Liver (tissue), 8 donors: ENCODE measurements at regions not wholly inside any gene's neighbourhood (a gene's known extent, or its start where the extent isn't known, plus 50 kb on each side); places are given as distances from the start of the nearest gene placed in this dataset.

ENCODE experiments used
- DNase-seq: peaks from one replicate; pipeline ENCODE4 v3.0.0-alpha.2; 2017; ENCODE audit warnings: low spot score
- H3K27ac ChIP-seq, 2 donors: one replicate each; pipeline ENCODE4 v1.7.0; 2013; ENCODE audit warnings: inconsistent platforms in 2 of 2, low read length in 2 of 2, control low read depth in 1 of 2, low read depth in 1 of 2, mild to moderate bottlenecking in 1 of 2
- H3K27me3 ChIP-seq, 4 donors: one replicate each; pipeline versions ENCODE4 v1.6.1 to v1.7.0; 2013; ENCODE audit warnings: low read length in 3 of 4, inconsistent platforms in 1 of 4, mild to moderate bottlenecking in 1 of 4, moderate library complexity in 1 of 4; ENCODE audit not compliant: control insufficient read depth in 4 of 4, insufficient read depth in 4 of 4
- H3K36me3 ChIP-seq, 4 donors: one replicate each; pipeline versions ENCODE4 v1.6.1 to v1.7.0; 2013; ENCODE audit warnings: low read length in 3 of 4, mild to moderate bottlenecking in 3 of 4, low read depth in 1 of 4, moderate library complexity in 1 of 4; ENCODE audit not compliant: control insufficient read depth in 4 of 4, insufficient read depth in 3 of 4
- H3K4me1 ChIP-seq, 4 donors: one replicate each; pipeline versions ENCODE4 v1.6.1 to v1.7.0; 2013; ENCODE audit warnings: low read length in 3 of 4, mild to moderate bottlenecking in 3 of 4, moderate library complexity in 1 of 4; ENCODE audit not compliant: control insufficient read depth in 4 of 4, insufficient read depth in 4 of 4
- H3K4me3 ChIP-seq, 3 donors: one replicate each; pipeline versions ENCODE4 v1.6.1 to v1.7.0; 2013; ENCODE audit warnings: low read length in 3 of 3, control low read depth in 1 of 3, low read depth in 1 of 3, mild to moderate bottlenecking in 1 of 3
- H3K9ac ChIP-seq, 2 donors: one replicate each; pipeline ENCODE4 v1.7.0; 2013; ENCODE audit warnings: low read length in 2 of 2, mild to moderate bottlenecking in 2 of 2, moderate library complexity in 2 of 2, control low read depth in 1 of 2, low read depth in 1 of 2
- H3K9me3 ChIP-seq, 4 donors: one replicate each; pipeline versions ENCODE4 v1.6.1 to v1.7.0; 2013; ENCODE audit warnings: low read length in 3 of 4; ENCODE audit not compliant: control insufficient read depth in 4 of 4
- ATF3 ChIP-seq: IDR thresholded peaks from 2 replicates; pipeline ENCODE4 v1.6.1; 2016; ENCODE audit warnings: antibody characterized with exemption
- CTCF ChIP-seq: fragments of 150-350 bp; IDR thresholded peaks from 2 replicates; pipeline ENCODE4 v1.5.1; 2017; ENCODE audit warnings: improper control_type of control experiment, low read depth, low read length; ENCODE audit not compliant: missing input control
- EGR1 ChIP-seq, 2 donors: IDR thresholded peaks; 2 replicates each; pipeline ENCODE4 v1.6.1; 2016 to 2018; ENCODE audit warnings: antibody characterized with exemption in 2 of 2, low read depth in 2 of 2
- FOXA1 ChIP-seq: IDR thresholded peaks from 2 replicates; pipeline ENCODE4 v1.6.1; 2016; ENCODE audit warnings: antibody characterized with exemption
- FOXA2 ChIP-seq: IDR thresholded peaks from 2 replicates; pipeline ENCODE4 v1.6.1; 2016; ENCODE audit warnings: antibody characterized with exemption
- GABPA ChIP-seq, 2 donors: IDR thresholded peaks in 1 of 2; conservative IDR thresholded peaks in 1 of 2; 2 replicates each; pipeline ENCODE4 v1.6.1; 2016; ENCODE audit warnings: antibody characterized with exemption in 2 of 2, mild to moderate bottlenecking in 1 of 2, moderate library complexity in 1 of 2
- HNF4A ChIP-seq, 2 donors: conservative IDR thresholded peaks; 2 replicates each; pipeline ENCODE4 v1.6.1; 2016; ENCODE audit warnings: antibody characterized with exemption in 2 of 2, mild to moderate bottlenecking in 2 of 2
- HNF4G ChIP-seq: IDR thresholded peaks from 2 replicates; pipeline ENCODE4 v1.6.1; 2016; ENCODE audit warnings: antibody characterized with exemption
- MAX ChIP-seq: IDR thresholded peaks from 2 replicates; pipeline ENCODE4 v1.6.1; 2016; ENCODE audit warnings: antibody characterized with exemption
- RAD21 ChIP-seq, 2 donors: IDR thresholded peaks; 2 replicates each; pipeline ENCODE4 v1.6.1; 2016; ENCODE audit warnings: antibody characterized with exemption in 2 of 2, mild to moderate bottlenecking in 2 of 2
- REST ChIP-seq: IDR thresholded peaks from 2 replicates; pipeline ENCODE4 v1.6.1; 2016; ENCODE audit warnings: antibody characterized with exemption, mild to moderate bottlenecking
- SP1 ChIP-seq: IDR thresholded peaks from 2 replicates; pipeline ENCODE4 v1.6.1; 2018; ENCODE audit warnings: antibody characterized with exemption, mild to moderate bottlenecking
- TAF1 ChIP-seq: conservative IDR thresholded peaks from 2 replicates; pipeline ENCODE4 v1.6.1; 2016; ENCODE audit warnings: antibody characterized with exemption, mild to moderate bottlenecking
- YY1 ChIP-seq: IDR thresholded peaks from 2 replicates; pipeline ENCODE4 v1.6.1; 2016; ENCODE audit warnings: antibody characterized with exemption, mild to moderate bottlenecking
- WGBS: extraction: QIAGEN DNeasy Blood & Tissue Kit; methylation state at CpG from one replicate; pipeline ENCODE4 v1.1.7; 2013; 5-methylcytosine and 5-hydroxymethylcytosine counted together
- donor health status: healthy.
- donor health status: healthy.
- donor health status: healthy.
- donor health status: healthy.
- donor health status: healthy.

GRCh38 chr4:19832411-19832810 lies 419.3 kb upstream of the SLIT2 start:
- 68% methylated on average over 3 of the region's 3 CpGs for WGBS
- Histone ChIP-seq H3K9ac (no peak overlapping the region), H3K36me3 (no peaks in the 10 kb centered on the region), H3K27me3 (no peaks in the 10 kb centered on the region), H3K4me3 (no peak overlapping the region), H3K27ac (no peak overlapping the region), H3K4me1 (no peaks in the 10 kb centered on the region), H3K9me3 (no peaks in the 10 kb centered on the region)
- DNase-seq: no peak
- TF ChIP-seq FOXA2: no peak
- no peak for TF ChIP-seq EGR1 (IDR thresholded peaks at IDR 0.05; ENCODE audit: low read depth in 2 of 2)
- TF ChIP-seq REST: no peak
- no peak for TF ChIP-seq CTCF
- TF ChIP-seq HNF4G: no peak
- no peak for TF ChIP-seq HNF4A (conservative IDR thresholded peaks at IDR 0.05)
- no peak for TF ChIP-seq ATF3
- no peak for TF ChIP-seq YY1
- TF ChIP-seq GABPA (IDR thresholded peaks at IDR 0.05 in 1 of 2, conservative IDR thresholded peaks at IDR 0.05 in 1 of 2): no peak

- no peak overlapping the region for H3K27ac ChIP-seq
- WGBS: 79% methylated on average over 4 of the region's 4 CpGs
- no peak for DNase-seq
- no peak overlapping the region for H3K9ac ChIP-seq
- no peaks in the 10 kb centered on the region for H3K9me3 ChIP-seq
- TF ChIP-seq HNF4G: no peak
- no peak for TF ChIP-seq REST
- TF ChIP-seq EGR1 (IDR thresholded peaks at IDR 0.05; ENCODE audit: low read depth in 2 of 2): no peak
- TF ChIP-seq FOXA1: no peak
- no peak for TF ChIP-seq SP1
- TF ChIP-seq HNF4A (conservative IDR thresholded peaks at IDR 0.05): no peak
- no peak for TF ChIP-seq RAD21 (IDR thresholded peaks at IDR 0.05)
- no peak for TF ChIP-seq GABPA (IDR thresholded peaks at IDR 0.05 in 1 of 2, conservative IDR thresholded peaks at IDR 0.05 in 1 of 2)
- TF ChIP-seq ATF3: no peak
- no peak for TF ChIP-seq MAX
- TF ChIP-seq TAF1: no peak
- H3K4me3 ChIP-seq: no peak overlapping the region
- no peaks in the 10 kb centered on the region for H3K36me3 ChIP-seq
- no peaks in the 10 kb centered on the region for H3K27me3 ChIP-seq
- H3K4me1 ChIP-seq: no peaks in the 10 kb centered on the region
These were observed 419.9 kb upstream of the SLIT2 start for GRCh38 chr4:19831644-19832285.
